GM19372 (cell line): ENCODE measurements at regions not wholly inside any gene's neighbourhood (a gene's known extent, or its start where the extent isn't known, plus 50 kb on each side); places are given as distances from the start of the nearest gene placed in this dataset.

Experiments used
- ATAC-seq: cut with Tn5 transposase; IDR thresholded peaks from one replicate; pipeline ENCODE4 v1.9.1; 2021; ENCODE audit warnings: mild to moderate bottlenecking, low read depth, moderate library complexity; ENCODE audit not compliant: unreplicated experiment

DNA sequence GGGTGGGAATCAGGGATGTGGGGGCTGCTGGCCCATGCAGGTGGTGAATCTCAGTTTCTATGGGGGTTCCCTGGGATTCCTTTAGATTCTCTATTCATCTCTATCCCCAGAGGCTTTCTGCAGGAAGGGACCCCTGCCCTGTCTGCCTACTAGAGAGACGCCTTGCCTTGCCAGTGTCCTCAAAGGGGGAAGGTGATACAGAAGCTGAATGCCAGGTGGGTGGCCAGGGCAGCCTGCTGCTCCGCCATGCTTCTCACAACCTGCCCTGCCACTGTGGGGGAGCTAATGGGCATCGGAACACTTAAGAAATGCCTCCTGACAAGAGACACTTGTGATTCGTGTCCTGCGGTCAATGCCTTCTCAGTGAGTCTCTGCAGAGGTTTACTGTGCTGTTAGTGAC lies 368.4 kb downstream of the EN1 start:
- ATAC-seq: no peak

DNA sequence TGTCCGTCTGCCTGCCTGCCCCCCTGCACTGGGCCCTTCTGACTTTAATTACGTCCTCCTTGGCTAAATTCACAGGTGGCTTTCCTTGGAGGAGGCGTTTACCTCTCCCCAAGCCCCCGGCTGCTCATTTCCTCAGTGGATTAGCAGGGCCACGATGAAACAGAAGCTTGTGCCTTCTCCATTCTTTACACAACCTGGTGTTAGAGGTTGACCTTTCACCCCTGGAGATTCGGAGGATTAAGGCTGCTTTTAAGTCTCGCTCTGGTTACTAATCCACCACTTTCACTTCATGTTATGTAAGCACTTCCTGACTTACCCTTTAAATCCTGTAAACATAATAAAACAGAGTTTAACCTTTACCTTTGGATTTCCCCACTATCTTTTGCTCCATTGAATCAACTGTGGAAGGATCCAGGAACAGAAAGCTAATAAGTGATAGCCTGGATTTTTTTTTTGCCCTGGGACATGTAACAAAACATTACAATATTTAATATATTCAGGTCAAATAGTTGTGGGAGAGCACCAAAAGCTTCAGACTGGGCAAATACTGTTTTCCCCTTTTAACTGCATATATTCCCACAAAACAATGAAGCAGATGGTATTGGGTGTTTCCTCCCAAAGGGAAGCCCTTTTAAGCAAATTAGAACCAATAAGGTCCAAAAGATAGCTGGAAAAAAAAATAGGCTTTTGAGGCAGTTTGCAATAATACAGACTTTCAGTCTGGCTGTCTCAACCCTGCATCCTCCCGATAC lies 370.2 kb downstream of the EN1 start:
- ATAC-seq: no peak

DNA sequence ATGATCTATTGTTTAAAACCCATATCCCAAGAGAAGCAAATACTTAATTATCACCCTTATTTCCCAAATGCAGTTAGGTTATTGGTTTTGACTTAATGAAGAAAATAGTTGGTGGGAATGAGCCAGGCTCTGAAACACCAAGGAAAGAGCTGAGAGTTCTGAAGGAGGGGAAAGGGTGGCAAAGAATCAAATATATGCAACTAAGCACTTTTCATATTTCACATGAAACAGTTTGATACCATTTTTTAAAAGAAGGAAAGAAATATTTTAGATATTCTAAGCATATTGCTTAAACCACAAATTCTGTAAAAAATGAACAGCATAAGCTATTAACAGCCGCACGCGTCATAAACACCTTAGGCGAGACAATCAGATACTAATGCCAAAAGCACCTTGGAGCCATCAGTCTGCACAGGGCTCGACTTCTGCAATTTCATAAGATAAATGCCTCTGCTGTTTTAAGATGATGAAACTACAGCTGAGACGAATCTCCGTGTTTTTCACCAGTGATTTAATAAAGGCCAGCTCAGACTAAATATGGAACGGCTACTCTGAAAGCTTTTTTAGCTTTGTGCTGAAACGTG lies 371.7 kb downstream of the EN1 start:
- no peak for ATAC-seq

DNA sequence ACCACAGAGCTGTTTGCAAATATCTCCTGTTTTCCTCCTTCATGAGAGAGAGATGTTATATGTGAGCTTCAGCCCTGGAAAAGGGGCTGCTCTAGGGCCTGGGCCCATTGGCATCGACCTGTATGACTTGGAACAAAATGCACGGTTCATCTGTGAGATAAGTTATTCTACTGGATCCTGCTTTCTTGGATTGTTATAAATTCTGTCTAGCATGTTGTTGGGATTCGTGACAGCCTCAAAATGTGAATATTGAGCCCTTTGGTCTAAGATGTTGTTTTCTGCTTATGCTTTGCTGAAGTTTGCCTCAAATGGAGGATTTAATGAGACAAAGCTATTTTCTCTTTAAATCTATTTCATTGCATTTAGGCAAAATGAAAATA lies 372.9 kb downstream of the EN1 start:
- no peak for ATAC-seq

DNA sequence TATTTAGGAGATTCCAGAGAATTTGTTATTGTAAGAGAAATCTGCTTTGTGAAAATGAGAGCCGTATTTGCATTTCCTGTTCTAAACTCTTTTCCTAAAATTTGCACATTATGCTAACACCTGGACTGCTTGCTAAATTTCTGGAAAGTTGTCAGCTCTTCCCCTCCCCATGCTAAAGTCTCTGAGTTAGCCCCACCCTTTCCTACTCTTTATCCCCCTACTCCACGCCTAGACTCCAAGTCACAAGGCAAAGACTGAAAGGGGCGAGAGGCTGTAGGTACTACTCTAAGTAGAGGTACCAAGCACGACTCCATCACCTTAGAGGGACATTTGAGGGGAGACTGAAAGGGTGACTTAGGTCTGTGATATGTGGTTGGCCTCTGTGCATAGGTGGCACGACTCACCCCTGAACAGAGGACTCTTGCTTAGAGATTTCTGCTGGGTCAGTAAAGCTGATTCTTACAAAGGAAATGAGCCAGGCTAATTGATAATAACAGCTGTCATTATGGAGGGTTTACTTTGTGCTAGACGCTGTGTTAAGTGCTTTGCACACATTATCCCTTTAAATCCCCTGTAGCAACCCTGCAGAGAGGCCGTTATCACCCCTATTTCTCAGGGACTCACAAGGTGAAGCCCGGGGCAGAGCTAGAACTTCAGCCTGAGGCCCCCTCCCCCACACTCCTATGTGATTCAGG lies 373.5 kb downstream of the EN1 start:
- ATAC-seq: no peak

DNA sequence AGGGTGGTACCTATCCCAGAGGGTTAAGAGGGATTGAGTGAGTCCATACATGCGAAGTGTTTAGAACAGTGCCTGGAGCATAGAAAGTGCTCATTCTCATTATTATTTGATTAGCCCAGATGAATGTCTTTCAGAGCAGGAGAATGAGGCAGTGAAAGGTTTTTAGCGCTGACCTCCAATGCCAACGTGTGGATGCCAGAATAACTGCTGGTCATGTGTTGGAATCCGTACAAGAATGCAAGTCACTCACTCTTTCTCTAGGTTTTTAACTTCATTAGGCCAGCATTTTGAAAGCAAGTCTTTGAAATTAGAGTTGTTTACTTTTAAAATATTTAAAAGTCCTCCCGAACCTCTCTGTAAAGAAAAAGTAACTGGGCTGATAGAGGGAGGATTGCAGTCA lies 374.2 kb downstream of the EN1 start:
- no peak for ATAC-seq

DNA sequence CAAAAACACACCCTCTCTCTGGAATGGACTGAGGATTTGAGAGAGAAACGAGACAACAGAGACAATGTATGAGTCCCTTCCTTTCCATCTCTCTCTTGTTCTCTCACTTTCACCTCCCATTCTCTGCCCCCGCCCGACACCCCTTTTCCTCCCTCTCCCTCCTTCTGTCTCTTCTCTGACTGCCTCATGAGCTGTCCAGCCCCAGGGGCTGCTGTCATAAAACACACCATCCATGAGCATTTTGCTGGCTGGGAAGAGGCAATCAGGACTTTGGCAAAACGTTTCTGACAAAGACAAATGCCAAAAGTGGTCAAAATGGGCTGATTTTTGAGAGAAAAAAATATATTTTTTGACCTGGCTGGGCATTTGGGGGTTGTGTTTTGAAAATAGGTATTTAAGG lies 377.2 kb downstream of the EN1 start:
- no peak for ATAC-seq

DNA sequence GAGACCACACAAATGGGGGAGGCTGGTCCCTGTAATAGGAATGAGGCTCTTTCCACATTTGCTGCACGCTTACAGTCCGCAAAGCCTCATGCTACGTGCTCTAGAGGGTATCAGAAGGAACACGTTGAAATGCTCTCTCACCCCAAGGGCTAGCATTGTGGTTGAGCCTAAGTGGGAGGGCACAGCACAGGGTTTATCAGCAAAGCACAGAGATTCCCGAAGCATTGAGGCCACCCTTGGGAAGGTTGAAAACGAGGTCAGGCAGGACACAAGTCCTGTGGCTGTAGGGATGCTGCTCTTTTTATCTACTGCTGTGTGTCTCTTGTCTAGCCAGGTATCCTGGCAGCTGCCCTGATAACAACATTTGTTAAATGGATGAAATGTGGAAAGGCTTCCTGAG lies 378.3 kb downstream of the EN1 start:
- ATAC-seq: no peak

DNA sequence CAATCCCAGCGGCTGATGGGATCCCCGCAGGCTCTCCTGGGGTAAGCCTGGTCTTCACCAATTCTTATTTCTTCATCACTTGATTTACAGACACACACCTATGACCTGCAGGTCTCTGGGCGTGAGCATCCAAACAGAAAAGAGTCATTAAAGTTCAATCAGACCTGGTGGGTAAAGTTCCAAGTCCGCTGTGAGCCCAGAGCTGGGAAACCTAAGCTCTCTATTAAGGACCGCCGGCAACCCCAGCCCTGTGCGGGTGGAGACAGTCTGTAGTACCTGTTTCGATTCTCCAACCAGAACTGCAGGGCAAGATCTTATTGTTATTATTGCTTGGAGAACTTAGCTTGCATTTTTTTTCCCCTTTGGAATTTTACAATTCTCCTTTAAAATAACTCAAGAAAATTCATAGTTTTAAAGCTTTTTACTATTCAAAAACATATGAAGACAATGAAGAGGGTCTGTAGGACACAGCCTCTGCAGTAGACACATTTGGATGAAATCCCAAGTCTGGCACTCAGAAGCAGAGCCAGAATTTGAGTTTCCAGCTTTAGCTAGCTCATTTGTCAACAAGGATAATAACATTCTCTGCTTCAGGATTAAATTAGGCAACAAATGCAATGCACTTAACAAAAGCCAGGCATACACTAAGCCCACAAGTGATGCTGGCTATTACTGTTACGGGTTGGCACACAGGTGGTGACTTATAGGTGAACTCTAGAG lies 376.4 kb downstream of the INSIG2 start:
- ATAC-seq: no peak

DNA sequence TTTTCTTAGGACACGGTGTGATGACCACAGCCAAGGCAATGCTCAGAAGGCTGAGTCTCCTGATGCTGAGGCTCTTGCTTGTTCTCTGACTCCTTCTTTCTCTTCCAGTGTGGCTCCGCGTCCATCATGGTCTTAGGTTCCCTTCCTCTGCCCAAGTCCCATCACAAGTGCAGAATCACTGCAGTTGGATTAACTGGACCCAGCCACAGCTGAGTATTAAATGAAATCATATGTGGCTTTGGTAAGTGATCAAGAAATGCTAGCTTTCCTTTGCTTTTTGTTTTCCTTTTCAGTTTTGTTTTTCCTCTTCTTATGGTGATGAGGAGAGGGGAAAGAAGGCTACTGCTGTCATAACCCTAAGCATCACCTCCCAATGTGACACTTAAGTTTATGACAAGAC lies 375.8 kb downstream of the INSIG2 start:
- ATAC-seq: no peak

DNA sequence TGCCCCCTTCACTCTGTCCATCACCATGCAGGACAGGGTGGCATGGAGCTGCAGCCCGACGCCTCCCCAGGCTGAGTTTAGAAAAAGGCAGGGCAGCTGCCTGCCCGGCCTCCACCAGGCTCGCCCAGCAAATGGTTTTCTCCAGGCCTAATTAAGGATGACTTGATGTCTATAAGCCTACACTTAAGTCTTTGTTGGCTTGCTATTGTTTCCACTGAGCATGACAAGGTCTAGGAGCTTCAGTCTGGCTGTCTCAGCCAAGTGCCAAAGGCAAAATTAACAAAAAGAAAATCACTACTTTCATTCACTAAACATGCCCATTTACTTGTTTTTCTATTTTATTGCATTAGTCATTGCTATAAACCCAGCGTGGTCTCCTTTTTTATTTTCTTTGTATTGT lies 372.2 kb downstream of the INSIG2 start:
- ATAC-seq: no peak

DNA sequence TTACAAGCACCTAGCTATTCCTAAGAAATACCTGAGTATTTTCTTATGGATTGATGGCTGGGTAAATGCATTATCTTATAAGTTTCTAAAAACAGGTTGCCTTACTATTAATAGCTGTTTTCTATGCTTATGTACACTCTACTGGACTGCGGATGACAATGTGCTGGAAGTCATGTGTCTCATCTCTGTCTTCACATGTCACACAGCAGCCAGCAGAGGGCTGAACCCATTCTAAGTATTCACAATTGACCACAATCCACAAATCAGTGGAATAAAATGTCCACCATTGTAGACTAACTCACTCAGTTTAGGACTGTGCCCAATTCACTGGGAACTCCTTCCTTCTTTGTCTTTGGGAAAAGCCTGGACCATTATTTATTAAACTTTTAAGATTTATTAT lies 371.2 kb downstream of the INSIG2 start:
- no peak for ATAC-seq

DNA sequence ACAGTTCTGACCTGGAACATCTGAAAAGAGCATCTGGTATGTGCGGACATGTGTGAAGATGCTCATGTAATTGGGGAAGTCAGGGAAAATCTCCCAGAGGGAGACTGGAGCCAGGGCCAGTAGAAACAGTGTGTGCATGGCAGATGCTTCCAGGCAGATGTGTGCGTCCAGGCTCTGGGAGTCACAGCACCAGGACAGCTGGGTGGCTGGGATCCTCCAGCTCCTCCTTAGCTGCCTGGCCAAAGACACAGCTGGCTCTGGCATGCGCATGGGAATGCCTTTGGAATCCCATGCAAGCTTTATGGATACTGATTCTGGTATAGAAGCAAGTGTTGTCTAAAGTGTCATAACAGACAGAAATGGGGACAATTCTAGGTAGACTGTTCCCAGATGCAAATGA lies 369.7 kb downstream of the INSIG2 start:
- ATAC-seq: no peak

DNA sequence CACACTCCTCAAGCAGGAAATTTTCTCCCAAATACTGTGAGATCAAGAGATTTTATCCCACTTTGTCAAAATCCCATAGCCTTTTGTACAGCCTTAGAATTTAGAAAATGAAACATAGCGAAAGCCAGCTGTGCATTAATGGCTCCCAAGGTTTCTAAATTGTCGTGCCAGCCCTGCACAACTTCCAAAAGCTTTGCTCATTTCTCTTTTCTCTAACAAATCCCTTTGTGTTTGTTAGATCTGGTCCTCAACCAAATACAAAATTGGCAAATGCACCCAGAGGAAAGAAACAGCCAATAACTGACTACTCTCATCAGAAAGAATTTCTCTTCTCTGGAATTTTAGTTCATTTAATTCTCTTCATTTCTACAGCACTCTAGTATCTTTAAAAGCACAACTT lies 361.1 kb downstream of the INSIG2 start:
- ATAC-seq: no peak

DNA sequence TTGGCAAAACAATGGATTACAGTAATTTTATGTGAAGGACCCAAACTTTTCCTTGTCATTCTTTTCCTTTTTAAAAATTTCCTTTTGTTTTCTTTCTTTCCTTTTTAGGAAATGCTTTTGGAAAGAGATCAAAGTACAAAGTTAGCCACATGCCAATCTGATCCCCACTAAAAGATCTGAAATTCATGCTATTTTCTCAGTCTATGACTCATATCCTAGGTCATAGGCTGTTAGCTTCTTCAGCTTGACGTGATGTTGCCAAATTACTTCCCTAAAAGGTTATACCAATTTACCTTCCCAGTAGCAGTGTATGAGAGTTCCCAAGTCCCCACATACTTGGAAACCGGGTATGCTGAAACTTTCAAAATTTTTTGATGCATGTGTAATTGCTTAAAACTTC lies 355.3 kb downstream of the INSIG2 start:
- ATAC-seq: no peak

DNA sequence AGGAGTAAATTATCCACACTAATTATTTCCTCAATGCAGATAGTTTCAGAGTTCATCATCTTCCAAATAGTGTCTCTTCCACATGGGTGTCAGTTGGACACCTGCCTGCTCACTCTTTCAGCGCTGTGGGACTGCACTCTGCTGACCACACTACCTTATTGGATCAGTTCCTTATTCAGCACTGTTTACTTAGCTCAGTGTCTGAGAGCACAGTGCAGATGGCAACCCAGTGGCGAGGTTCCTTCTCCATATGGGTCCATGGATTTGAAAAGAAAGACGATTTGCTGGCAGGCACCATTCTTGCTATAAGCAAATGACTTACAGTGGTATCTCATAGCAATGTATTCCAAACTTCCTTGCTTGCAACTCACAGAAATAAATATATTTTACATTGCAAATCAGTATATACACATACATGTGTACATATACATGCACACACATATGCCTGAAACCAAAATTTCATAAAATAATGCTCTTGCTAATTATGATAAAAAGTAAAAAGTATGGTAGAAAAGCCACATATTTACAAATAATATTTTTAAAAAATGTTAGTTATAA lies 354.8 kb downstream of the INSIG2 start:
- ATAC-seq: no peak

DNA sequence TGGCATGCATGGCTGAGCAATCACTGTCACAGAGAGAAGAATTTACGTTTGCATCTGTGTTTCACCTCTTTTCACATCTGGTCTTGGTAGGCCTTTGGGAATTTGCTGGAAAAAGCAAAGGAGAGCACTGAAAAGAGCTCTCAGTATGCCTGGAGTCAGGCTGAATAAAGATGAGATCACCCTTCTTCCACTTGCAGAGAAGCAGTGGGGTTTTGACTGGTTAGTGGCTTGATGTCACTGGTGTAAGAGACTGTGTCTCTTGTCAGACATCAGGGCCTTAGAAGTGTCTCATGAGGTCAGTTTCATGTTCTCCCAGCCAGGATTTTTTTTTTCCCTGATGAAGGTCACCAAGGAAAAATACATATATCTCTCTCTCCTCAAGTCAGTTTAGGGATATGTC lies 353.8 kb downstream of the INSIG2 start:
- ATAC-seq: no peak

DNA sequence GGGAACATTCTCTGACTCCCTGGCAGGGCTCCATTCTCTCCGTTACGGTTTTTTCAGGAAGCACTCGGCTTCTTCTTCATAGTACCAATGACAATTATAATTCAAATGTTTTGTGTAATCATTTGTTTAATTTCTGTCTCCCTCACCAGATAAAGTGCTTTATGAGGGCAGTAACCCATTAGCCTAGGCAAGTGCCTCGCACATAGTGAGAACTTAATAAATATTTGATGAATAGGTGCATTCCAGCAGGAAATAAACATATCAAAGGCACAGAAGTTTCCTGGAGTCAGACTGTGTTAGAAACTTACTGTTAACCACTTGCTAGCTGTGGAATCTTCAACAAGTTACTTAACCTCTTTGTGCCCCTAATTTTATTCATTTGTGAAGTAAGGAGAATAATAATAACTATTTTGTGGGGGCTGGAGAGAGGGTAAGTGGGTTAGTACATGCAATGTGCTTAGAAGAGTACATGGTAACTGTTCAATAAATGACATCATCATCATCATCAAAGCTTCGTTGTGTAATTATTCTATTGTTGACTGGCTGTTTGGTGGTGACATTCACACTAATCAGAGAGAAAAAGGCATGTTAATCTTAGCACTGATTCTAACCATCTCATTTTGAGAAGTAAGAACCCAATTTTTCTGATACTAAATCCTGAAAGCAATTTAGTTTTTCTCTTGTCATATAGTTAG lies 352.3 kb downstream of the INSIG2 start:
- ATAC-seq: no peak

DNA sequence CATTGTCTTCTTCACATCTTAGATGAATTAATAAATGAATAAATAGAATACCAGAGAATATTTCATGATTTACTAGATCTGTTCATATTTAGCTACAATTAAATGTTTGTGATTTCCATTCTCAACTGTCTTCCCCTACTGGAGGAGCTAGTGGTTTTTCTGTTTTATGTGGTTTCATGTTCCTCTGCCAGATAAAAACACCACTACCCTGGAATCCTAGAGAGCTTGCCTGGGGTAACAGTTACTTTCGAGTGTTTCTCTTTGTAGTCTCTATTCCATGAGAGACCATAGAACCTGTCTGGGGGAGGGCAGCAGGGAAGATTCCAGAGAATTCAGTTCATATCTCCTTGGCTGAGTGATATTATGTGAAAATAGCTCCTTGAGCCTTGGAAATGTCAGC lies 349.2 kb downstream of the INSIG2 start:
- no peak for ATAC-seq

DNA sequence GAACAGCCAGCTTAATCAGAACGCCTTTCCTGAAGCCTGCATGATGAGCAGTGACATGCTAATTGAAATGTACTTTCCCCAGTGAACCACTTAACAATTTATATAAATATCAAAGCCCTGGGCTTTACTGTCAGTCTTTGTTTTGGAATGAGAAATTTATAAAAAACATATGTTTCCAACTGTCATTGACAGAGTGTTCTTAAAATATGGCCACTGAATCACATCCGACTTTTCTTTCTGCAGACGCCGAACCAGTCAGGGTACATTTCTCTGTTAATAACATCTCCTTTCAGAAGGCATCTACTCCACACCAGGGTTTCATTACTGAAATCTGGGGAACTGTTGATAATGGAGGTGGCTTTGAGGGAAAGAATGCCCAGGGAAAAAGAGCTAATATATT lies 343.7 kb downstream of the INSIG2 start:
- ATAC-seq: no peak

DNA sequence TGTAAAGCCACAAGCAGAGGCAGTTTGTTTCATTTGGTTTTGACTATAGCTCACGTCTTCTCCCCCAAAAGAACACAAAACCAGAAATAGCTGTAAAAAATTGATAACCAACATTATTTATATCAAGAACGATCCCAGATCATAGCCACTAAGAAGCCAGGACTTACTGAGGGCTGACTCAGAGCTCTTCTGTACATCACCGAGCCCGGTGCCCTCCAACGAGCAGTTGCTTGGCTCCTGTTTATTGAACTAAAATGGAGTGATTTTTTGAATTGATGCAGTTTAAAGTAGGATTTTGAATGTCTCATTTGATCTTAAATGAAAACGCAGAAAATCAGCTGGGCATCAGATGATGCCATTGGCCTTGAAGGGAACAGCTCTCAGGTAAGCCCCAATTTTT lies 343.3 kb downstream of the INSIG2 start:
- ATAC-seq: no peak
